Panc1 (cell line): ENCODE measurements at regions not wholly inside any gene's neighbourhood (a gene's known extent, or its start where the extent isn't known, plus 50 kb on each side); places are given as distances from the start of the nearest gene placed in this dataset.

Experiments
- CTCF ChIP-seq: fragments of 450-650 bp; IDR thresholded peaks from 2 replicates; pipeline ENCODE4 v1.5.1; 2017; ENCODE audit warnings: mild to moderate bottlenecking
- POLR2AphosphoS5 ChIP-seq: IDR thresholded peaks from 2 replicates; pipeline ENCODE4 v1.6.1; 2012; ENCODE audit warnings: mild to moderate bottlenecking, low read depth, low read length, moderate library complexity
- REST ChIP-seq, 2 experiments: IDR thresholded peaks; 2 replicates each; pipeline ENCODE4 v1.6.1; 2011 to 2012; ENCODE audit warnings: low read depth in 2 of 2, control low read depth in 1 of 2, low read length in 1 of 2, mild to moderate bottlenecking in 1 of 2, moderate library complexity in 1 of 2; ENCODE audit not compliant: insufficient read depth in 1 of 2
- SIN3A ChIP-seq: IDR thresholded peaks from 2 replicates; pipeline ENCODE4 v1.6.1; 2012; ENCODE audit warnings: low read depth, mild to moderate bottlenecking, low read length, moderate library complexity, borderline replicate concordance; ENCODE audit not compliant: insufficient read depth

- TF ChIP-seq CTCF (no peak), SIN3A (no peak), REST (IDR thresholded peaks at IDR 0.05; ENCODE audit: insufficient read depth in 1 of 2, low read depth in 2 of 2, low read length in 1 of 2) (no peak), POLR2AphosphoS5 (no peak)
Measured at GRCh38 chrX:39603230-39603629, 494.5 kb downstream of the BCOR start.
